ENCODE measurements at regions not wholly inside any gene's neighbourhood (a gene's known extent, or its start where the extent isn't known, plus 50 kb on each side); places are given as distances from the start of the nearest gene placed in this dataset.

DNA sequence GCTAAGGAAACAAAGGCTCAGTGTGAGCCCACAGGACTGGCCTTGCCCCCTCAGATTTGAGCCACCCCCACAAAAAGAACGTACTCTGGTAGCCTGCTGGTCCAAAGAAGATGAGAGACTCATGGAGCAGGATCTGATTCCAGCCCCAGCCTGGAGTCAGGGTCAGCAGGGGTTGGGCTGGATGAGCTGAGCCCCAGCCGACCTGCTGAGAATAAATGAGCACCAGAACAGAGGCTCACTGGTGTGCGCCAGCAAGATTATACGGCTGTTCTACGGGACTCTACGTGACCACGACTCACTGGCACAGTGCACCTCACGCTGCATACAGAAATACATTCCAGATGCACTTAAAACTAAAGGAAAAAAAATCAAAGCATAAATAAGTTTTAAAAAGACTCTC lies 186.0 kb upstream of the RPL38 start:
- DNase-seq (ENCODE audit: low read depth, low spot score): no peak
- H3K27ac ChIP-seq: no peak overlapping the region

GRCh38 chr17:74018115-74018514 lies 185.4 kb upstream of the RPL38 start:
- DNase-seq (ENCODE audit: low read depth, low spot score): no peak
- H3K27ac ChIP-seq: no peak overlapping the region

DNA sequence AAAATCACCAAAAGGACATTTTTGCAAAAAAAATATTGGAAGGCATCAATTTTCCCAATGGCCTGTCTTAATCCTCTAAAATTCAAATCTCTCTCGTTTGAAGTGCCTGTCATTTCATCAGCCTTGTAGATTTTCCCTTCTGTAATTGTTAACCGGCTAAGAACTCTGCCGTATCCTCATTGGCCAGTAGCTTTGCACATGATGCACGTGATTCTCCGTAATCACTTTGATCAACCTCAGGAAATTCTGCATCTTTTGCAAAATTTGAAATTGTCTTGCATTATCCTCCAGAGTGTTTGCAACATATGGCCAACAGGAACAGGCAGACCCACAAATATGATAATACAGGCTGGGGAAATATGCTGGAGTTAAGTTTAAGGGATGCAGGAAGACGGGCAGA lies 184.2 kb upstream of the RPL38 start:
- no peak overlapping the region for H3K27ac ChIP-seq
- DNase-seq (ENCODE audit: low read depth, low spot score): no peak

GRCh38 chr17:74019860-74020259 lies 183.6 kb upstream of the RPL38 start:
- DNase-seq (ENCODE audit: low read depth, low spot score): no peak

GRCh38 chr17:74020522-74020921 lies 183.0 kb upstream of the RPL38 start:
- H3K27ac ChIP-seq: no peak overlapping the region
- no peak for DNase-seq (ENCODE audit: low read depth, low spot score)

More at GRCh38 chr17:74019860-74020259, 183.6 kb upstream of the RPL38 start:
- H3K27ac ChIP-seq: no peak overlapping the region

DNA sequence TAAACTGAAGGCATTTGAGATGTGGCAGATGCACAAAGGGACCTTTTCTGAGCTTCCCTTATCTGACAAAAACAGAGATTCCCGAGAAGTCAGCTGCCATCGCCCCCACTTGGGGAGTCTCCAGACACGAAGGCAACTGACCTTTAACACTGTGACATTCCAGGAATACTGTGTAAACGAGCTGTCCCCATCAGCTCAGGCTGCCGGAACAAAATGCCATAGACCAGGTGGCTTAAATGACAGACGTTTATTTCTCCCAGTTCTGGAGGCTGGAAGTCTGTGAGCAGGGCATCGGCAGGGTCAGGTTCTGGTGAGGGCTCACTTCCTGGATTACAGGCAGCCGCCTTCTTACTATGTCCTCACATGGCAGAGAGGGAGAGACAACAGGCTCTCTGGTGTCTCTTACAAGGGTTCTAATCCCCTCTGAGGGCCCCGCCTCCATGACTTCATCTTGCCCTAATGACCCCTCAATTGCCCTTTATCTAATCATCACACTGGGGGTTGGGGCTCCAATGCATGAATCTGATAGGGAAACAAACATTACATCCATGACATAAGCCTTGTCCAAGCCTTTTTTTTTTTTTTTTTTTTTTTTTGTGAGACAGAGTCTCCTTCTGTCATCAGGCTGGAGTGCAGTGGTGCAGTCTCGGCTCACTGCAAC lies 178.5 kb upstream of the RPL38 start:
- no peak overlapping the region for H3K27ac ChIP-seq

DNA sequence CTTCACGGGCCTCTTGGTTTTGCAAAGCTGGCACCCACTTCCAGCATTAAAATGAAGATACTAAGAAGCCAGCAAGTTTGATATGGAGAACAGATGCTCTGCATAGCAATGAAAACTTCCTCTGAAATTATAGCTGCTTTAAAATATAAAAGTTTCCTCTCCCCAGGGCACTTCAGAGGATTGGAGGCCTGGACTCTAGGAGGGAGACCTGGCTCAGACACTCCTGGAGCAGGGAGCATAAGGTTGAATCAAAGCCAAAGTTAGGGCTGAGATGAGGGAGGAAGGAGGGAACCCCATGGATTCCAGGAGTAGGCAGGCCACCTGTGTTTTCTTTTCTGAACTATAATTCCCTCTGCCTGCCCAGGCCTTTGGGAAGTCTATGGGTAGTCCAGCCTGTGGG lies 176.0 kb upstream of the RPL38 start:
- no peak for DNase-seq (ENCODE audit: low read depth, low spot score)
- no peak overlapping the region for H3K27ac ChIP-seq

More for the DNA sequence above, 178.5 kb upstream of the RPL38 start:
- no peak for DNase-seq (ENCODE audit: low read depth, low spot score)

- DNase-seq (ENCODE audit: low read depth, low spot score): no peak
- H3K27ac ChIP-seq: no peak overlapping the region
These were observed 174.9 kb upstream of the RPL38 start for GRCh38 chr17:74028354-74029116.

- no peak overlapping the region for H3K27ac ChIP-seq
- no peak for DNase-seq (ENCODE audit: low read depth, low spot score)
These were observed 172.0 kb upstream of the RPL38 start for GRCh38 chr17:74031316-74032090.

- DNase-seq (ENCODE audit: low read depth, low spot score): no peak
- H3K27ac ChIP-seq: no peak overlapping the region
These were observed 171.3 kb upstream of the RPL38 start for GRCh38 chr17:74032222-74032621.

DNA sequence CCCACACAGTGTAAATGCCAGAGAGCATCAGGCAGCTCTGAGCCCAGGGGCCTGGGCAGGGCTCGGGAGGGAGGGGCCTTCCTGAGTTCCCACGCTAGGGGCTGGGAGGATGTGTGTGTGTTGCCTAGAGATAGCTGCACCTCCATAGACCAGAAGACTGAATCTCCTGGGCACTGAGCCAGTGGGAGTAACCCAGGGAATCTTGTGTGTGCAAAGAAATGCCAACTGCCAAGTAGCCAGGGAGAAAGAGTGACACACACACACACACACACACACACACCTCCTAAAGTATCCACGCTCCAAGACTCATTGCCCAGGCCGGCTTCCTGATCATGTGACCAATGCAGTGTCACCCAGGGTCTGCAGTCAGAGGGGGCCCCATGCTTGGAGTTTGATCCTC lies 166.2 kb upstream of the RPL38 start:
- H3K27ac ChIP-seq: no peak overlapping the region
- peak; percentile 55 for DNase-seq (ENCODE audit: low read depth, low spot score)

DNA sequence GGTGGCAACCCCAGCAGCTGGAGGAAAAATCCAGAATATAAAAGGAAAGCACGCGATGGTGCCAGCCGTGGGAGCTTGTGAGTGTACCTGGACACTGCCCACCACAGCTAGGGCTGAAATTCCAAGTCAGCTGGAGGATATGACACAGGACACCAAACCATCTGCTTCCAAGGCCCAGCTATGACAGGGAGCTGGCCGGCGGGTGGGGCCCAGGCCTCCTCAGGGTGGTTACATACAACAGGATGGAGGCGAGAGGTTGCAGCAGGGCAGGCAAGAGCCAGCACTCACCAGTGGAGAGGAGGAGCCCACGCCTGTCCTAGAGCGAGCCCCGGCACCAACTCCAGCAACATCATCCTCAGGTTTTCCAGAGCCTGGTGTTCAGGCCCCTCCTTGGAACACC lies 163.2 kb upstream of the RPL38 start:
- no peak for DNase-seq (ENCODE audit: low read depth, low spot score)
- H3K27ac ChIP-seq: no peak overlapping the region

DNA sequence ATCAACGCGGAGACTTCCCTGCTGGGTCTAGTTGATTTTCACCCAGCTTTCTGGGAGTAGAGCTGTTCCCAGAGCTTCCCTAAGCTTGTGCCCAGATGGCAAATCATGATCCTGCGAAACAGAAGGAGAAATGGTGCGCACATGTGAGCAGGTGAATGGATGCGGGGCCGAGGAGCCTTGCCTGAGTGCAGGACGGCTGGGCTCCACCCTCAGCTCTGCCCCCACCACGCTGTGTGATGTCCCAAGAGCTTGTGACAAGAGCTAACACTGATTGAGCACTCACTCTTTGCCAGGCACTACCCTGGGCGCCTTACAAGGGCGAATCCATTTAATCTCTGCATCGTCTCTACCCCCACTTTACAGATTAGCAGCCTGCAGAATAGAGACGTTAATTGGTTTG lies 162.7 kb upstream of the RPL38 start:
- H3K27ac ChIP-seq: no peak overlapping the region
- DNase-seq (ENCODE audit: low read depth, low spot score): no peak

- no peak for DNase-seq (ENCODE audit: low read depth, low spot score)
These were observed 161.4 kb upstream of the RPL38 start for GRCh38 chr17:74041869-74042640.

GRCh38 chr17:74042744-74043486 lies 160.6 kb upstream of the RPL38 start:
- H3K27ac ChIP-seq: no peak overlapping the region
- DNase-seq (ENCODE audit: low read depth, low spot score): peak; percentile 94

More at GRCh38 chr17:74041869-74042640, 161.4 kb upstream of the RPL38 start:
- no peak overlapping the region for H3K27ac ChIP-seq

- no peak overlapping the region for H3K27ac ChIP-seq
- DNase-seq (ENCODE audit: low read depth, low spot score): no peak
These were observed 159.5 kb upstream of the RPL38 start for GRCh38 chr17:74043976-74044375.

GRCh38 chr17:74045608-74046280 lies 157.7 kb upstream of the RPL38 start:
- H3K27ac ChIP-seq: no peak overlapping the region
- DNase-seq (ENCODE audit: low read depth, low spot score): no peak

- no peak overlapping the region for H3K27ac ChIP-seq
- DNase-seq (ENCODE audit: low read depth, low spot score): no peak
These were observed 154.1 kb upstream of the RPL38 start for GRCh38 chr17:74049167-74049966.

Measured in epithelial cell of prostate (primary cell).